IMR-90 (cell line): ENCODE measurements at regions not wholly inside any gene's neighbourhood (a gene's known extent, or its start where the extent isn't known, plus 50 kb on each side); places are given as distances from the start of the nearest gene placed in this dataset.

Experiments used
- ATAC-seq: fragments of 200-7000 bp; cut with Tn5 transposase; 2 replicates; pipeline ENCODE4 v1.9.1; 2020; ENCODE audit warnings: low read depth, mild to moderate bottlenecking, moderate library complexity
- BruUV-seq: library from RNA; stranded (reverse); fragments of 400-500 nt; replicated peaks from 2 replicates; lab custom pipeline; 2021; lab: Mats Ljungman, UMichigan
- CTCF ChIA-PET: fragments of 300-600 bp; formaldehyde crosslinking; extraction: SDS; loops from one replicate; lab custom pipeline; 2021; ENCODE audit warnings: antibody characterized with exemption; lab: Yijun Ruan, JAX
- POLR2A ChIA-PET: fragments of 300-600 bp; sonication (Branson Sonifier 250); formaldehyde crosslinking; loops from one replicate; lab custom pipeline; 2022; ENCODE audit warnings: antibody characterized with exemption; ENCODE audit not compliant: unreplicated experiment; lab: Charles Lee
- DNase-seq: peaks from one replicate; pipeline ENCODE4 v3.0.0; 2013
- H2AFZ ChIP-seq: replicated peaks from 2 replicates; pipeline ENCODE3; 2013; ENCODE audit warnings: low read length, mild to moderate bottlenecking; ENCODE audit not compliant: poor library complexity
- H2AK5ac ChIP-seq: 2 replicates; pipeline ENCODE4 v1.6.1; 2013; ENCODE audit warnings: low read depth, low read length, inconsistent platforms
- H2AK9ac ChIP-seq: replicated peaks from 2 replicates; pipeline ENCODE3; 2013; ENCODE audit warnings: mild to moderate bottlenecking, low read depth, low read length, moderate library complexity; ENCODE audit not compliant: poor library complexity
- H2BK120ac ChIP-seq: 2 replicates; pipeline ENCODE4 v1.6.1; 2013; ENCODE audit warnings: low read depth, low read length, inconsistent platforms
- H2BK15ac ChIP-seq: 3 replicates; pipeline ENCODE4 v1.6.1; 2013; ENCODE audit warnings: low read depth, low read length, inconsistent platforms
- H2BK20ac ChIP-seq: 2 replicates; pipeline ENCODE4 v1.6.1; 2013; ENCODE audit warnings: low read depth, mild to moderate bottlenecking, inconsistent platforms, low read length, moderate library complexity
- H2BK5ac ChIP-seq: 2 replicates; pipeline ENCODE4 v1.6.1; 2013; ENCODE audit warnings: mild to moderate bottlenecking, low read depth, low read length, inconsistent platforms; ENCODE audit not compliant: poor library complexity, severe bottlenecking
- H3K14ac ChIP-seq: replicated peaks from 2 replicates; pipeline ENCODE4 v1.6.1; 2013; ENCODE audit warnings: low read depth, low read length, inconsistent platforms
- H3K18ac ChIP-seq: 2 replicates; pipeline ENCODE4 v1.6.1; 2013; ENCODE audit warnings: low read depth, low read length, control low read depth
- H3K23ac ChIP-seq: 2 replicates; pipeline ENCODE4 v1.6.1; 2013; ENCODE audit warnings: low read depth, low read length, inconsistent platforms
- H3K27ac ChIP-seq: 2 replicates; pipeline ENCODE4 v1.5.1; 2013; ENCODE audit warnings: mild to moderate bottlenecking, control low read depth, low read length; ENCODE audit not compliant: insufficient read depth
- H3K27me3 ChIP-seq: 2 replicates; pipeline ENCODE4 v1.6.1; 2013; ENCODE audit warnings: low read length; ENCODE audit not compliant: control insufficient read depth, insufficient read depth
- H3K36me3 ChIP-seq: 2 replicates; pipeline ENCODE4 v1.6.1; 2013; ENCODE audit warnings: low read length, mixed read lengths; ENCODE audit not compliant: control insufficient read depth, insufficient read depth
- H3K4ac ChIP-seq: 2 replicates; pipeline ENCODE4 v1.6.1; 2013; ENCODE audit warnings: low read depth, low read length, inconsistent platforms
- H3K4me1 ChIP-seq: 2 replicates; pipeline ENCODE4 v1.6.1; 2013; ENCODE audit warnings: low read length, mixed read lengths; ENCODE audit not compliant: control insufficient read depth, insufficient read depth
- H3K4me2 ChIP-seq: 2 replicates; pipeline ENCODE4 v1.6.1; 2013; ENCODE audit warnings: low read depth, mild to moderate bottlenecking, control low read depth, low read length, moderate library complexity
- H3K4me3 ChIP-seq: 2 replicates; pipeline ENCODE4 v1.5.1; 2013; ENCODE audit warnings: low read depth, mild to moderate bottlenecking, control low read depth, low read length, moderate library complexity; ENCODE audit not compliant: insufficient read depth
- H3K56ac ChIP-seq: 2 replicates; pipeline ENCODE4 v1.6.1; 2013; ENCODE audit warnings: low read length, inconsistent platforms; ENCODE audit not compliant: insufficient read depth; ENCODE audit errors: extremely low read depth
- H3K79me1 ChIP-seq, 2 experiments: 2 replicates each; pipeline ENCODE4 v1.6.1; 2013; ENCODE audit warnings: low read length in 2 of 2, inconsistent platforms in 1 of 2, low read depth in 1 of 2
- H3K9ac ChIP-seq: 2 replicates; pipeline ENCODE4 v1.6.1; 2013; ENCODE audit warnings: low read depth, low read length, control low read depth
- H3K9me1 ChIP-seq: 2 replicates; pipeline ENCODE4 v1.6.1; 2013; ENCODE audit warnings: low read length, inconsistent platforms; ENCODE audit not compliant: insufficient read depth
- H3K9me3 ChIP-seq: 2 replicates; pipeline ENCODE4 v1.6.1; 2013; ENCODE audit warnings: low read length; ENCODE audit not compliant: control insufficient read depth, insufficient read depth
- H4K20me1 ChIP-seq: 2 replicates; pipeline ENCODE4 v1.6.1; 2013; ENCODE audit warnings: low read length, inconsistent platforms; ENCODE audit not compliant: insufficient read depth
- H4K5ac ChIP-seq: 2 replicates; pipeline ENCODE4 v1.6.1; 2013; ENCODE audit warnings: mild to moderate bottlenecking, low read depth, low read length, control low read depth
- H4K8ac ChIP-seq, 2 experiments: 2 replicates each; pipeline ENCODE4 v1.6.1; 2013; ENCODE audit warnings: low read depth in 2 of 2, low read length in 2 of 2, control low read depth in 1 of 2, inconsistent platforms in 1 of 2
- H4K91ac ChIP-seq: 2 replicates; pipeline ENCODE4 v1.6.1; 2013; ENCODE audit warnings: low read depth, low read length, inconsistent platforms; ENCODE audit not compliant: insufficient read depth
- BHLHE40 ChIP-seq: fragments of 150-350 bp; IDR thresholded peaks from 2 replicates; pipeline ENCODE4 v1.6.1; 2016; ENCODE audit warnings: mild to moderate bottlenecking, low read depth, low read length
- CEBPB ChIP-seq: IDR thresholded peaks from 2 replicates; pipeline ENCODE4 v1.6.1; 2012; ENCODE audit warnings: low read depth, low read length, improper control_type of control experiment
- CHD1 ChIP-seq: IDR thresholded peaks from 2 replicates; pipeline ENCODE4 v1.6.1; 2012; ENCODE audit warnings: low read depth, low read length, improper control_type of control experiment
- CTCF ChIP-seq: conservative IDR thresholded peaks from 2 replicates; pipeline ENCODE4 v1.5.1; 2012; ENCODE audit warnings: mild to moderate bottlenecking, low read depth, low read length, improper control_type of control experiment
- ELK1 ChIP-seq: fragments of 150-350 bp; IDR thresholded peaks from 2 replicates; pipeline ENCODE4 v1.6.1; 2016; ENCODE audit warnings: low read depth, mild to moderate bottlenecking, low read length, moderate library complexity, borderline replicate concordance
- FOS ChIP-seq: fragments of 150-350 bp; IDR thresholded peaks from 2 replicates; pipeline ENCODE4 v1.6.1; 2016; ENCODE audit warnings: low read depth, low read length
- MAFK ChIP-seq: IDR thresholded peaks from 2 replicates; pipeline ENCODE4 v1.6.1; 2012; ENCODE audit warnings: low read depth, low read length, improper control_type of control experiment
- MAZ ChIP-seq: IDR thresholded peaks from 2 replicates; pipeline ENCODE4 v1.6.1; 2012; ENCODE audit warnings: low read depth, mild to moderate bottlenecking, low read length, improper control_type of control experiment, moderate library complexity, borderline replicate concordance
- MXI1 ChIP-seq: IDR thresholded peaks from 2 replicates; pipeline ENCODE4 v1.6.1; 2012; ENCODE audit warnings: low read depth, mild to moderate bottlenecking, low read length, moderate library complexity, borderline replicate concordance
- NFE2L2 ChIP-seq: fragments of 150-350 bp; IDR thresholded peaks from 2 replicates; pipeline ENCODE4 v1.6.1; 2016; ENCODE audit warnings: low read depth, mild to moderate bottlenecking, low read length
- POLR2A ChIP-seq: IDR thresholded peaks from 2 replicates; pipeline ENCODE4 v1.6.1; 2012; ENCODE audit warnings: mild to moderate bottlenecking, low read depth, low read length
- RAD21 ChIP-seq: IDR thresholded peaks from 2 replicates; pipeline ENCODE4 v1.6.1; 2012; ENCODE audit warnings: low read length, improper control_type of control experiment
- RCOR1 ChIP-seq: IDR thresholded peaks from 2 replicates; pipeline ENCODE4 v1.6.1; 2012; ENCODE audit warnings: mild to moderate bottlenecking, low read length, improper control_type of control experiment; ENCODE audit not compliant: insufficient replicate concordance
- RFX5 ChIP-seq: IDR thresholded peaks from 2 replicates; pipeline ENCODE4 v1.8.0; 2012; ENCODE audit warnings: low read depth, mild to moderate bottlenecking, low read length, moderate library complexity
- SMC3 ChIP-seq: fragments of 150-350 bp; IDR thresholded peaks from 2 replicates; pipeline ENCODE4 v1.6.1; 2016; ENCODE audit warnings: low read depth, mild to moderate bottlenecking, antibody characterized with exemption, low read length, moderate library complexity
- USF2 ChIP-seq: fragments of 150-350 bp; IDR thresholded peaks from 2 replicates; pipeline ENCODE4 v1.6.1; 2017; ENCODE audit warnings: mild to moderate bottlenecking, antibody characterized with exemption, low read length, low read depth
- WGBS, 2 experiments: methylation state at CpG; one replicate each; pipeline versions ENCODE4 v1.1.5 to v1.1.7; 2013; ENCODE audit warnings: missing lambda C conversion rate in 2 of 2; ENCODE audit not compliant: insufficient read length in 1 of 2; ENCODE audit errors: extremely low coverage in 2 of 2; 5-methylcytosine and 5-hydroxymethylcytosine counted together
- dilution Hi-C: fragments of 300-500 bp; cut with HindIII; formaldehyde crosslinking; loops from one replicate; pipeline ENCODE4 v1.14.3; 2018; ENCODE audit warnings: low sequenced_read_pairs; ENCODE audit not compliant: unreplicated experiment
- in situ Hi-C: fragments of 300-500 bp; cut with MboI; formaldehyde crosslinking; loops from 3 replicates; pipeline ENCODE4 v1.14.3; 2019; ENCODE audit warnings: low sequenced_read_pairs, inconsistent platforms, mixed read lengths
- intact Hi-C: fragments of 100-400 bp; cut with micrococcal nuclease; formaldehyde crosslinking; loops from 2 replicates; pipeline ENCODE4 v1.10.0; 2022

- dilution Hi-C loops (no loop called here), in situ Hi-C loops (no loop called here), intact Hi-C loops (no loop called here)
- H3K4ac ChIP-seq = no peak overlapping the region
- H2BK5ac ChIP-seq = no peak overlapping the region
- no peaks in the 10 kb centered on the region for H3K79me1 ChIP-seq
- no peaks in the 10 kb centered on the region for H3K27me3 ChIP-seq
- CTCF ChIA-PET = no interaction called here
- no peak overlapping the region for H2BK20ac ChIP-seq
- H4K20me1 ChIP-seq = no peaks in the 10 kb centered on the region
- H2BK15ac ChIP-seq = no peak overlapping the region
- no peak overlapping the region for H3K18ac ChIP-seq
- POLR2A ChIA-PET = no interaction called here
- DNase-seq = no peak
- no peak overlapping the region for H2AK5ac ChIP-seq
- no peak overlapping the region for H3K4me3 ChIP-seq
- no peak overlapping the region for H2AFZ ChIP-seq
- H2AK9ac ChIP-seq = no peak overlapping the region
- H3K56ac ChIP-seq = no peak overlapping the region
- H4K8ac ChIP-seq = no peak overlapping the region
- no peak overlapping the region for H2BK120ac ChIP-seq
- no peaks in the 10 kb centered on the region for H3K9me3 ChIP-seq
- H3K36me3 ChIP-seq = no peaks in the 10 kb centered on the region
- no peak for TF ChIP-seq USF2
- no peak for TF ChIP-seq POLR2A
- TF ChIP-seq MAFK = no peak
- no peak for TF ChIP-seq FOS
- no peak for TF ChIP-seq MAZ
- no peak for TF ChIP-seq RCOR1
- TF ChIP-seq RAD21 = no peak
- no peak for TF ChIP-seq NFE2L2
- TF ChIP-seq RFX5 = no peak
- no peak for TF ChIP-seq BHLHE40
- TF ChIP-seq CTCF = no peak
- no peak for TF ChIP-seq SMC3
- TF ChIP-seq MXI1 = no peak
- TF ChIP-seq CHD1 = no peak
- no peak for TF ChIP-seq CEBPB
- TF ChIP-seq ELK1 = no peak
- no peak overlapping the region for H3K27ac ChIP-seq
- H3K4me1 ChIP-seq = no peaks in the 10 kb centered on the region
- ATAC-seq = no peak
- no peak overlapping the region for H3K9ac ChIP-seq
- BruUV-seq = no TSS peak
- no peaks in the 10 kb centered on the region for H3K9me1 ChIP-seq
- no peak overlapping the region for H3K23ac ChIP-seq
- H4K5ac ChIP-seq = no peak overlapping the region
- no peak overlapping the region for H3K4me2 ChIP-seq
- no peak overlapping the region for H4K91ac ChIP-seq
- WGBS, 2 experiments = no CpG with 5 or more reads among the region's 2 CpGs
- H3K14ac ChIP-seq = no peak overlapping the region
Measured at GRCh38 chr3:162760789-162761188, 1264.2 kb downstream of the OTOL1 start.
